ENCODE measurements at regions not wholly inside any gene's neighbourhood (a gene's known extent, or its start where the extent isn't known, plus 50 kb on each side); places are given as distances from the start of the nearest gene placed in this dataset.

- TF ChIP-seq ZBTB12 (CRISPR knock-in tag; IDR thresholded peaks at IDR 0.05) (no peak), DNMT1 (IDR thresholded peaks at IDR 0.05) (no peak), BRD9 (IDR thresholded peaks at IDR 0.05; ENCODE audit: low read depth, partially characterized antibody) (no peak), FOSL1 (tag; conservative IDR thresholded peaks at IDR 0.05) (no peak), CBFA2T2 (conservative IDR thresholded peaks at IDR 0.05) (peak; percentile 75), EP300 (IDR thresholded peaks at IDR 0.05; ENCODE audit: low read length) (peak; percentile 28; the same call in 1 of the 2 replicates), KLF6 (CRISPR knock-in tag; IDR thresholded peaks at IDR 0.05; ENCODE audit: borderline replicate concordance) (no peak), TRIM24 (IDR thresholded peaks at IDR 0.05) (peak; percentile 34 to 35; a peak in 2 of 4 replicates), ELK1 (CRISPR knock-in tag; IDR thresholded peaks at IDR 0.05) (no peak), RAD21 (CRISPR knock-in tag; conservative IDR thresholded peaks at IDR 0.05 in 1 of 2, IDR thresholded peaks at IDR 0.05 in 1 of 2) (no peak), GABPB1 (CRISPR knock-in tag; IDR thresholded peaks at IDR 0.05) (no peak), ZNF174 (CRISPR knock-in tag; IDR thresholded peaks at IDR 0.05) (no peak), ERF (CRISPR knock-in tag; IDR thresholded peaks at IDR 0.05) (no peak), ZFP36 (IDR thresholded peaks at IDR 0.05; ENCODE audit: low read depth, low read length, partially characterized antibody) (no peak), ZBTB49 (CRISPR knock-in tag; IDR thresholded peaks at IDR 0.05; ENCODE audit: borderline replicate concordance) (no peak), SMARCB1 (IDR thresholded peaks at IDR 0.05; ENCODE audit: insufficient read length, low read depth) (no peak), ZNF124 (CRISPR knock-in tag; IDR thresholded peaks at IDR 0.05) (no peak), CBFA2T3 (IDR thresholded peaks at IDR 0.05) (peak; percentile 86), NFIX (CRISPR knock-in tag; IDR thresholded peaks at IDR 0.05; ENCODE audit: low read depth) (no peak), ZFP1 (CRISPR knock-in tag; IDR thresholded peaks at IDR 0.05) (no peak), MECOM (CRISPR knock-in tag; IDR thresholded peaks at IDR 0.05) (no peak), ILF3 (IDR thresholded peaks at IDR 0.05; ENCODE audit: borderline replicate concordance) (no peak), MLLT1 (IDR thresholded peaks at IDR 0.05) (no peak), ZNF75A (CRISPR knock-in tag; IDR thresholded peaks at IDR 0.05) (no peak), PREB (CRISPR knock-in tag; IDR thresholded peaks at IDR 0.05) (no peak), RB1 (IDR thresholded peaks at IDR 0.05; ENCODE audit: low read depth) (no peak)
Observed at GRCh38 chr1:63122079-63122478, 200.3 kb upstream of the FOXD3 start (continued).

All from K562 (cell line).